ENCODE measurements at regions not wholly inside any gene's neighbourhood (a gene's known extent, or its start where the extent isn't known, plus 50 kb on each side); places are given as distances from the start of the nearest gene placed in this dataset.

DNA sequence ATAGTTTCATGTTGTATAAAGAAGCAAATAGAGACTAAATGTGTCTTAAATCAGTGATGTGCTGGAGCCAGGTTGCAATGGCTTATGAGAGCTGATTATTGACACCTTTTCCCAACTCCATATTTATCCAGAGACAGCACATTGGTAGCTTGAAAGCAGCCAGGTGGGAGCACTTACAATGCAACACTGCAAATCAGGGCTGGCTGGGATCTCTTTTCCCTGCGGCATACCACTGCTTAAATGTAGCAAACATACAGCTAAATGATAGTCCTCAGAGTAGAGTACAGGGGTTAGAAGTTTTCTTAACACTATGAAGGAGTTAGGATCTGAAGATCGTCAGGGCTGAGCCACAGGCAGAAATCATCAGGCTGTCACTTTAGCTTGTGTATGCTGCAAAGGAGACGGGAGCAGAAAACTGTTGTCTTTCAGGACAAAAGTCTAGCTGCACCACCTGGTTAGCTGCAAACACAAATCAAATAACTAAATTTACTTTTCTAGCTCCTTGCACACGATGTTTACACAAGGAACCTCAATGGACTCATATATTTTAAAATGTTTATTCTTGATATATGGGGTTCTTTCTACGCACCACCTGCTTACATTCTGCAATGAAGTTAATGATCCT is 527.3 kb downstream of the TLL1 start:
- TF ChIP-seq, protein P1, sequence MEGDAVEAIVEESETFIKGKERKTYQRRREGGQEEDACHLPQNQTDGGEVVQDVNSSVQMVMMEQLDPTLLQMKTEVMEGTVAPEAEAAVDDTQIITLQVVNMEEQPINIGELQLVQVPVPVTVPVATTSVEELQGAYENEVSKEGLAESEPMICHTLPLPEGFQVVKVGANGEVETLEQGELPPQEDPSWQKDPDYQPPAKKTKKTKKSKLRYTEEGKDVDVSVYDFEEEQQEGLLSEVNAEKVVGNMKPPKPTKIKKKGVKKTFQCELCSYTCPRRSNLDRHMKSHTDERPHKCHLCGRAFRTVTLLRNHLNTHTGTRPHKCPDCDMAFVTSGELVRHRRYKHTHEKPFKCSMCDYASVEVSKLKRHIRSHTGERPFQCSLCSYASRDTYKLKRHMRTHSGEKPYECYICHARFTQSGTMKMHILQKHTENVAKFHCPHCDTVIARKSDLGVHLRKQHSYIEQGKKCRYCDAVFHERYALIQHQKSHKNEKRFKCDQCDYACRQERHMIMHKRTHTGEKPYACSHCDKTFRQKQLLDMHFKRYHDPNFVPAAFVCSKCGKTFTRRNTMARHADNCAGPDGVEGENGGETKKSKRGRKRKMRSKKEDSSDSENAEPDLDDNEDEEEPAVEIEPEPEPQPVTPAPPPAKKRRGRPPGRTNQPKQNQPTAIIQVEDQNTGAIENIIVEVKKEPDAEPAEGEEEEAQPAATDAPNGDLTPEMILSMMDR (IDR thresholded peaks at IDR 0.05; ENCODE audit: borderline replicate concordance, control extremely low read depth, extremely low read depth, insufficient read depth, missing control alignments): no peak
- no peak for DNase-seq (ENCODE audit: low spot score)
- in situ Hi-C loops (cut with MboI; ENCODE audit: low sequenced_read_pairs, unreplicated experiment): no loop called here

DNA sequence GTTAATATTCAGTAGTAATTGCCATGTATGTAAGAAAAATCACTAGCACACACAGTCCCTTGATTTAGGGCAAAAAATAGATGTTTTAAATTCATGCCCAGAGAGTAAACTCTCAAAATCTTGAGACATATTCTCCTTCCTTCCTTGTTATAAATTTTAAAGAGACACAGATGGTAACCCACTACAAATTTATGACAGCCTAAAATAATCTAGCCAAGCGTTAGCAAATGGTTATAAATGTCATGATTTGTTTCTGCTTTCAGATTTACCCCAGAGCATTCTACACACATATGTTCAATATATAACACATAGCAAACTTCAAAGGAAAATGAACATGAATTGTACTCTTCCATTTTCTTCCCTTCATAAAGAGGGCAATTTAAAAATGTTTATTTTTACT is 540.3 kb downstream of the TLL1 start:
- no peak for DNase-seq (ENCODE audit: low spot score)
- TF ChIP-seq, protein P1 (IDR thresholded peaks at IDR 0.05; ENCODE audit: borderline replicate concordance, control extremely low read depth, extremely low read depth, insufficient read depth, missing control alignments): no peak
- in situ Hi-C loops (cut with MboI; ENCODE audit: low sequenced_read_pairs, unreplicated experiment): no loop called here

DNA sequence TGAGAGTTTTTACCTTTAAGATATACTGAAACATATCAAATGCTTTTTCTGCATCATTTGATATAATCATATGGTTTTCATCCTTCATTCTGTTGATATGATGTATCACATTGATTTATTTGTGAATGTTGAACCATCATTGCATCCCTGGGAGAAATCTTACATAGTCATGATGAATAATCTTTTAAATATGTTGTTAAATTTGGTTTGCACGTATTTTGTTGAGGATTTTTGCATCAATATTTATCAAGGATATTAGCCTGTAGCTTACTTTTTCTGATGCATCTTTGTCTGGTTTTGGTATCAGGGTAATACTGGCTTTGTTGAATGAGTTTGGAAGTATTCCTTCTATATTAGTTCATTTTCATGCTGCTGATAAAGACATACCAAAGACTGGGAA is 541.4 kb downstream of the TLL1 start:
- DNase-seq (ENCODE audit: low spot score): no peak
- in situ Hi-C loops (cut with MboI; ENCODE audit: low sequenced_read_pairs, unreplicated experiment): no loop called here
- TF ChIP-seq, protein P1 (IDR thresholded peaks at IDR 0.05; ENCODE audit: borderline replicate concordance, control extremely low read depth, extremely low read depth, insufficient read depth, missing control alignments): no peak

DNA sequence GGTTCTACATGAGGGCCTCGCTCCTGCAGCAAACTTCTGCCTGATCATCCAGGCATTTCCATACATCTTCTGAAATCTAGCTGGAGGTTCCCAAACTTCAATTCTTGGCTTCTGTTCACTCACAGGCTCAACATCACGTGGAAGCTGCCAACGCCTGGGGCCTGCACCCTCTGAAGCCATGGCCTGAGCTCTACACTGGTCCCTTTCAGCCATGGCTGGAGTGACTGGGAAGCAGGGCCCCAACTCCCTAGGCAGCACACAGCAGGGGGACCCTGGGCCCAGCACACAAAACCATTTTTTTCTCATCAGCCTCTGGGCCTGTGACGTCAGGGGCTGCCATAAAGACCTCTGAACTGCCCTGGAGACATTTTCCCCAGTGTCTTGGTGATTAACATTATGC is 542.7 kb downstream of the TLL1 start:
- in situ Hi-C loops (cut with MboI; ENCODE audit: low sequenced_read_pairs, unreplicated experiment): no loop called here
- no peak for DNase-seq (ENCODE audit: low spot score)
- TF ChIP-seq, protein P1 (IDR thresholded peaks at IDR 0.05; ENCODE audit: borderline replicate concordance, control extremely low read depth, extremely low read depth, insufficient read depth, missing control alignments): no peak

DNA sequence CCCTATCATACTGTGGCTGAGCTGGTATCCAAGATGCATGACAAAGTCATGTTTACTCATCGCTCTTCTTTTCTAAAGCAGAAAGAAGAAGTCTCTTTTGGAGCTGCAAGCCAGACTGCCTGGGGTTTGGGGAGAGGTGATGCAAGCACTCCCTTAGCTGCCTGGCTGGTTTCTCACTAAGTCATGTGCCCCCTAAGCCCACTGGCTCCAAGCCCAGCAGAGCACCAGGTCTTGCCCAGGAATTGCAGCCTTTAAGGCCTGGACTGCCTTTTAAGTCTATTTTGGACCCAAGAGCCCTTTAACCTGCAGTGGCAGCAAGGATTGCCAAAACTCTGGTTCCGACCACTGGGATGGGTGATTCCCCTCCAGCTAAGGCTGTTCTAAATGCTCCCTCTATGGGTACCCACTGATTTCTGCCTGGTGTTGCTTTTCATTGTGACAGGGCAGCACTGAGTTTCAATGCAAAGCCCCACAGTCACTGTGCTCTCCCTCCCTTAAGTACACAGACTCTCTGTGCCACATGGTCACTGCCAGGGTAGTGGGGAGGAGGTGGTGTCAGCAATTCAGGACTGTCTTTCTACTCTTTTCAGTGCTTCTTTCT is 548.6 kb downstream of the TLL1 start:
- no peak for DNase-seq (ENCODE audit: low spot score)
- TF ChIP-seq, protein P1 (IDR thresholded peaks at IDR 0.05; ENCODE audit: borderline replicate concordance, control extremely low read depth, extremely low read depth, insufficient read depth, missing control alignments): no peak
- in situ Hi-C loops (cut with MboI; ENCODE audit: low sequenced_read_pairs, unreplicated experiment): no loop called here

DNA sequence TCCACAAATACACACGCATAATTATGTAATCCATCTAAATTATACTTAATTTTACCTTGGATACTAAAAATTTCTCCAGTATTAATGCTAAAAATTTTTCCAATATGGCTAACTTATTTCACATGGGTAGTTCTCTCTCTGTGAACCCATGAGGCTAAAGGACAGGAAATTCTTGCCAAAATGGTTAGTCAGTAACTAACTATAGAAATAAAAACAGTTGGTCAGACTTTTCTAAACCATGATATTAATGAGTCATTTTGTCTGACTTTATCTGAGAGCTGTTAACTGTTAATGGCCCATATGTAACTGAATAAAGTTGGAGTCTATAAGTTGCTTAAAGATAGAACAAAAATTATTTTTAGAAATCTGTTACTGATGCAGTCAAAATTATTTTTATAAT is 549.4 kb downstream of the TLL1 start:
- in situ Hi-C loops (cut with MboI; ENCODE audit: low sequenced_read_pairs, unreplicated experiment): no loop called here
- TF ChIP-seq, protein P1 (IDR thresholded peaks at IDR 0.05; ENCODE audit: borderline replicate concordance, control extremely low read depth, extremely low read depth, insufficient read depth, missing control alignments): no peak
- no peak for DNase-seq (ENCODE audit: low spot score)
